ENCODE measurements at regions not wholly inside any gene's neighbourhood (a gene's known extent, or its start where the extent isn't known, plus 50 kb on each side); places are given as distances from the start of the nearest gene placed in this dataset.

GRCh38 chr18:2036086-2036485 is 535.2 kb downstream of the METTL4 start:
- no peak for DNase-seq (ENCODE audit: low read depth)

GRCh38 chr18:2040279-2040678 is 531.0 kb downstream of the METTL4 start:
- DNase-seq (ENCODE audit: low read depth) = no peak

GRCh38 chr18:2049986-2050385 is 521.3 kb downstream of the METTL4 start:
- no peak for DNase-seq (ENCODE audit: low read depth)

GRCh38 chr18:2050702-2051201 is 520.6 kb downstream of the METTL4 start:
- no peak for DNase-seq (ENCODE audit: low read depth)

GRCh38 chr18:2053490-2054089 is 517.7 kb downstream of the METTL4 start:
- DNase-seq (ENCODE audit: low read depth) = no peak

GRCh38 chr18:2059336-2059735 is 512.0 kb downstream of the METTL4 start:
- DNase-seq (ENCODE audit: low read depth) = no peak

GRCh38 chr18:2060086-2060485 is 511.2 kb downstream of the METTL4 start:
- DNase-seq (ENCODE audit: low read depth) = no peak

GRCh38 chr18:2070631-2071030 is 500.7 kb downstream of the METTL4 start:
- DNase-seq (ENCODE audit: low read depth) = no peak

GRCh38 chr18:2075499-2075898 is 495.8 kb downstream of the METTL4 start:
- DNase-seq (ENCODE audit: low read depth) = no peak

- DNase-seq (ENCODE audit: low read depth) = no peak
Measured at GRCh38 chr18:2082676-2083075, 488.6 kb downstream of the METTL4 start.

- DNase-seq (ENCODE audit: low read depth) = no peak
Measured at GRCh38 chr18:2083691-2084090, 487.6 kb downstream of the METTL4 start.

- DNase-seq (ENCODE audit: low read depth) = no peak
Measured at GRCh38 chr18:2086439-2086838, 484.9 kb downstream of the METTL4 start.

- DNase-seq (ENCODE audit: low read depth) = no peak
Measured at GRCh38 chr18:2087877-2088673, 483.2 kb downstream of the METTL4 start.

GRCh38 chr18:2089396-2089795 is 481.9 kb downstream of the METTL4 start:
- DNase-seq (ENCODE audit: low read depth) = no peak

- no peak for DNase-seq (ENCODE audit: low read depth)
Measured at GRCh38 chr18:2091937-2092336, 479.4 kb downstream of the METTL4 start.

- no peak for DNase-seq (ENCODE audit: low read depth)
Measured at GRCh38 chr18:2096551-2096950, 474.8 kb downstream of the METTL4 start.

- no peak for DNase-seq (ENCODE audit: low read depth)
Measured at GRCh38 chr18:2100694-2101213, 470.6 kb downstream of the METTL4 start.

- no peak for DNase-seq (ENCODE audit: low read depth)
Measured at GRCh38 chr18:2102022-2102421, 469.3 kb downstream of the METTL4 start.

GRCh38 chr18:2103299-2103698 is 468.0 kb downstream of the METTL4 start:
- DNase-seq (ENCODE audit: low read depth) = no peak

- peak; percentile 2 for DNase-seq (ENCODE audit: low read depth)
Measured at GRCh38 chr18:2104620-2105462, 466.5 kb downstream of the METTL4 start.

GRCh38 chr18:2108591-2108990 is 462.7 kb downstream of the METTL4 start:
- DNase-seq (ENCODE audit: low read depth) = no peak

GRCh38 chr18:2111456-2111855 is 459.8 kb downstream of the METTL4 start:
- DNase-seq (ENCODE audit: low read depth) = no peak

All from activated gamma-delta T cell treated with anti-CD3 and anti-CD28 coated beads, Interleukin-2, amount 50 U/mL, for 16 hours (primary cell).